COLO668 (cell line): ENCODE measurements at regions not wholly inside any gene's neighbourhood (a gene's known extent, or its start where the extent isn't known, plus 50 kb on each side); places are given as distances from the start of the nearest gene placed in this dataset.
"Not testable (repeated sequence)": the region's sequence is repeated elsewhere in the genome, so short reads cannot be mapped to it uniquely, and the experiment has no call there.

Source experiments
- DNase-seq: peaks from one replicate; lab custom pipeline; 2025; ENCODE audit not compliant: unreplicated experiment; lab: John Stamatoyannopoulos, UW

DNA sequence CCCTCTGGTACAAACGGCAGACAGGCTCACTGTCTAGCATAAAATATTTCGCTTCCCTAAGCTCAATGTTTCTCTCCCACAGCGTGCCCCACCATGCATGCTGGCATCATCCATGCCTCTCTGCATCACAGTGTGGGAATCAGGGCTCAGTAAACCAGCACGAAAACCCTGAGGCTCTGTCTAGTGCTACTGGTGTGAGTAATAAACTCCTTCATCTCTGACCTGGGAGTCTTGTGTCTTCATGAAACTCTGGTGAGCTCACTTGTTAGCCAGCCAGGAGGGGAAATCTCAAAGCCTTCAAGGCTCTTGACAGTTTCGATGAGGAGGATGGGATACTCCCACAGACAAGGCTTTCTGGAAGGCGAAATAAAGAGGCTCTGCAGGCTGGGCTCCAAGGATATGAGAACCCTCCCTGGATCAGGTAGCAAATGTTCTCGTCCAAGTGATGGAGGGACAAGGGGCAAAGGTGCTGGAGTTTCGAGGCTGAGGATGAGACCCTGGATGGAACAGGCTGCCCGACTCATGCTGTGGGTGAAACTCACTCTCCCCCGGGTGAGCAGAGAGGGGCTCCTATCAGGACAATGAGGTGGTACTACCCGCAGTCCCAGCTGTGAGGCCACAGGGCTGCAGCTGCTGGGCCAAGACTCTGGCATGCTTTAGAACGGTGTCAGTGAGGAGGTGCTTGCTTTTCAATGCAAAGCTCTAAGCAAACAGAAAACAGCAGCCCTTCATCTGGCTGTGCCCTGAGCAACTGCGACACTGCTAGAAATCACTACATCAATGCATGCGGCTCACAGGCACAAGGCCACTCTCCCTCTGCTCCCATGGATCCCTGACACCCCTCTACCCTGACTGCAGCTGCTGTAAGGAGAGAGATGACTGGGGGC lies 69.3 kb downstream of the SHANK2 start:
- no peak for DNase-seq

- no peak for DNase-seq
Observed at GRCh38 chr11:71181566-71181965, 70.8 kb downstream of the SHANK2 start.

DNA sequence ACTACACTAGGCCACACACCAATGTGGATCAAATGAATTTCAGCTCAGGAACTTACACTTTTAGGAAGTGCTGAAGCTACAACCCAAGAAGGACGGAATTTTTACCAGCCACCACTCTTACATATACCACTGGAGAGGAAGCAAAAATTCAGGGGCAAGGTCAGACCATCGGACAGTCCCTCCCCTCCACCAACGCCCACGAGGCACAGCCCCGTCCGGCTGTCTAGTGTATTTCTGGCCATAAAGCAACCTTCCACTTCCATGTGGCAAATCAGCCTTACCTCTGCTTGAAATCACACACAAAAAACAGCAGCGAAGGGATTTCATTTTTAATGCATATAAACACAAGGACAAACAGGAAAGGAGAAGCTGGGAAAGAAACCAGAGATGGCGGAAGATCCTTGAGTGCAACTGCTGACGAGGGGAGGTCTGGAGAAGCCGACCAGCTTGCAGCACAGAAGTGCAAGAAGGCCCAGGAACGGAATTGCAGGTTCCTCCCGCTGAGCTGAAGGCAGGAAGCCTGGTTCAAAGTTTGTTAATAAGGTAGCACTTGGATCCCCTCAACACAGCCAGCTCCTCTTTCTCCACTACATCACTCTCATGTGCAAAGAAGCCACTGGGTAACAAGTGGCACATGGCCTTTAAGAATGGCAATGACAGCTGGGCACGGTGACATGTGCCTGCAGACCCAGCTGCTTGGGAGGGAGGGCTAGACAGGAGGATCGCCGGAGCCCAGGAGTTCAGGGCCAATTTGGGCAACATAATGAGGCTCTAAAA lies 71.5 kb downstream of the SHANK2 start:
- no peak for DNase-seq

DNA sequence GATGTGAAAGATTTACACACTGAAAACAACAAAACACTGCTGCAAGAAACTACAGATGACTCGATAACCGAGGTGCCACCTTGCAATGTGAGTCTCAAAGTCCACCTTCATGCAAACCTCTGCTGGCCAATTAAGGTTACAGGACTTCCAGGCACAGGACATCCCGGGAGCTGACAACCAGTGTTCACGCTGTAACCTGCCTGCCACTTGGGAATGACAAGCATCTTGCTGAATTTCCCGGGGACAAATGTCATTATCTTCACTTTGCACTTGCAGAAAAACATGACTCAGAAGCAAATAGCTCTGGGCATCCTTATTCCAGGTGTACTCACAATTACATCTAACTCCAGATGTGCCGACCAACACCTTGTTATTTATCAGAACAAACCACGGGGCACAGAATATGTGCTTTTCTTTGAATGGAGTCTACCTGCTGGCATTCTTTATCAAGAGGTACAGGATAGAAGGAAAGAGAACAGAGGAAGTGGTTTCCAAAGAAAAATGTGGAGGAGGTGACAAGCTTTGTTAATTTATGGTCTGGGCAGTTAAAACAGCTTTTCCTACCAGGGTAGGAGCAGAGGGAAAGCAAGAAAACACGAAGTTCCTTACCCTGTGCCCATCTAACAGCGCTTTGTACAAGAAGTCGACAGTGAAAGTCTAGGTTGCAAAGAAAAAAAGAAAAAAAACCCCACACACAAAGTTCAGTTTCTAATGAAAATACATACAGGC lies 72.3 kb downstream of the SHANK2 start:
- DNase-seq = no peak

DNA sequence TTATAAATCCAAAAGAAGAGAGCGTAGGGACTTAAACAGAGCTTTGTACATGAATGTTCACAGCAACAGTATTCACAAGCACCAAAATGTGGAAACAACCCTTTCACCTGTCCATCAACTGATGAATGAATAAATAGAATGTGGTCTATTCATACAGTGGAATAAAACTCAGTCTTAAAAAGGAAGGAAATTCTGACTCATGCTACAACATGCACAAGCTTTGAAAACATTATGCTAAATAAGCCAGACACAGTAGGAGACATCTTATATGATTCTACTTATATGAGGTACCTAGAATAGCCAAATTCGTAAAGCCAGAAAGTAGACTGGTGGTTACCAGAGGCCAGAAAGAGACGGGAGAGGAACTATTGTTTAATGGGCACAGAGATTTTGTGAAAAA lies 74.3 kb downstream of the SHANK2 start:
- no peak for DNase-seq

DNA sequence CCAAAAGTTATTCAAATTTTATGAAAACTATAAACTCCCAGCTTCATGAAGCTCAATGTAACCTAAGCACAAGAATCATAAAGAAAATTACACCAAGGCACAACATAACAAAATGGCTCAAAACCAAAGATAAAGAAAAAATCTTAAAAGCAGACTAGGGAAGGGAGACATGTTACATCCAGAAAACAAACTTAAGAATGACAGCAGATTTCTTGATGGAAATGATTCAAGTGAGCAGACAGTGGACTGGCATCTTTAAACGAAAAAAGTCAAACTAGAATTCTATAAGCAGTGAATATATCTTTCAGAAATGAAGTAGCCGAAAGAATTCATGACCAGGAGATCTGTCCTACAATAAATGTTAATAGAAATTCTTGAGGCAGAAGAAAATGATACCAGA lies 75.6 kb downstream of the SHANK2 start:
- no peak for DNase-seq

GRCh38 chr11:71173709-71174108 lies 78.7 kb downstream of the SHANK2 start:
- DNase-seq = no peak

DNA sequence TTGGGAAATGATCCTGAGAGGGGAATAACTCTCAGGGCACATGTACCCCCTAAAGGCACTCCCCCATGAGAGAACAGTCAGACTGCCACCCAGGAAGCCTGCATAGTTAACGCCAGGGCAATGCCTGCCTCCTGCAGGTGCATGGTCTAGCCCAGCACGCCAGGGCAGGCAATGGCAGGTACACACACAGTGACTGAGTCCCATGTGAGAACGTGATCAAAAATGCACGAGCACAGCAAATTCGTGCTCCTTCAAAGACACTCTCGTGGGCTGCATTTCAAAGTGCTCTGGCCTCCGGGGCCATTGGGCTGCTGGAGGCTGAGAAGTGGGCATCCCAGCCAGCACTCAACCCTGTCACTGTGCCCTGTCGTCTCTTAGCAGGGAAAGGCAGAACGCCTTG lies 79.7 kb downstream of the SHANK2 start:
- DNase-seq = no peak

DNA sequence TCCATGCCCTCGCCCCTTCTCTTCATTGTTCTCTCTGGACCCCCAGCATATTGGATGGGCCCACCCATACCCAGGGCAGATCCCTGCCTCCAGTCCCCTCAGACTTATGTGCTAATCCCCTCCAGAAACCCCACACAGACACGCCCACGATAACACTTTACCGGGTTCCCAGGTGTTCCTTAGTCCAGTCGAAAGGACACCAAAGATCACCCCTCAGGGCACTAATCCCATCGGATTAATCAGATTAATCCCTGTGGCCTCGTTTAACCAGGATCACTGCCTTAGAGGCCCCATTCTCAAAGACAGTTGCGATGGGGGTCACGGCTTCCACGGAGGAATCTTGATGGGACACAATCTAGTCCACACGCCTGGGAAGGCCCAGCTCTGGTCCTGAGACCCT lies 80.8 kb downstream of the SHANK2 start:
- no peak for DNase-seq

- DNase-seq = no peak
Observed at GRCh38 chr11:71170624-71171423, 81.6 kb downstream of the SHANK2 start.

DNA sequence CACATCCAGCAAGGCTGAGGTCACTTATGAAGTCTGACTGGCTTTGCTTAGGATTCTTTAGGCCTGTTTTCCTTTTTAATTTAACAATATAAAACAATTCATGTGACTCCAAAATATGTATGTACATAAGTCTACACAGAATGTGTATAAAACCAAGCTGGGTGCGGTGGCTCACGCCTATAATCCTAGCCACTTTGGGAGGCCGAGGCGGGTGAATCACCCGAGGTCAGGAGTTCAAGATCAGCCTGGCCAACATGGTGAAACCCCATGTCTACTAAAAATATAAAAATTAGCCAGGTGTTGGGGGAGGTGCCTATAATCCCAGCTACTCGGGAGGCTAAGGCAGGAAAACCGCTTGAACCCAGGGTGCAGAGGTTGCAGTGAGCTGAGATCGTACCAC lies 83.1 kb downstream of the SHANK2 start:
- DNase-seq = no peak

GRCh38 chr11:71167814-71168213 lies 84.6 kb downstream of the SHANK2 start:
- not testable (repeated sequence) for DNase-seq

DNA sequence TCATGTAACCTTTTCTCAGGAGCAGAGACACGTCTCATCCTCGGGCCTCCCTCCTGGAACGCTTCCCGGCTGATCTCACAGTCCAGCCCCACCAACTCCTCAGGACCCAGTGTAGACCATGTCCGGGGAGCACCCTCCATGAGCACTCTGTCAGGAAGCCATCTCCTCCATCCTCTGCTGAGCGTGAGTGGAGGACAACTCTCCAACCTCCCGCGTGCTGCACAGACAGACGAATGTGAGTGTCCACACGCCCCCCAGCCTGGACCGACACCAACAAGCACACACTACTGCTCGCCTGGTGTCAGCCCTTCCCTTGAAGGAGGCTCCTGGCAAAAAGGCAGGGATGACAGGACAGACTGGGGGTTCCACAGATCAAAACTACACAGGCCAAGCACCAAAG lies 86.6 kb downstream of the SHANK2 start:
- no peak for DNase-seq

DNA sequence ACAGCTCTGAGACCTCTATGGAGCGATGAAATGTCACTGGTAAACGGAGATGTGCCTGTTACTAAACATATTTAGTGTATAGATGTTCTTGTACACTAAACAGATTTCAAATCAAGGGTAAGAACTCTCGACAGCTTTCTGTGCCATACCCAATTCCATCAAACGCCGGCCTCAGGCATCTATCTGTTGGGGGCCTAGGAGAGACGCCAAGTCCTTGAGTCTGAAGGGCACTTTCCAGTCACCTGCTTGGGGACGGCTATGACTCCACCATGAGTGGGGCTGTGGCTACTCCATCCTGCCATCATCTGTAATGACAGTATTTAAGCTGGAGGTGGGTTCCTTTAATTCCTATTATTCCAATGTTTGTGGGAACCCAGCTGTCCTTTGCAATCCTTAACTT lies 87.8 kb downstream of the SHANK2 start:
- DNase-seq = no peak

DNA sequence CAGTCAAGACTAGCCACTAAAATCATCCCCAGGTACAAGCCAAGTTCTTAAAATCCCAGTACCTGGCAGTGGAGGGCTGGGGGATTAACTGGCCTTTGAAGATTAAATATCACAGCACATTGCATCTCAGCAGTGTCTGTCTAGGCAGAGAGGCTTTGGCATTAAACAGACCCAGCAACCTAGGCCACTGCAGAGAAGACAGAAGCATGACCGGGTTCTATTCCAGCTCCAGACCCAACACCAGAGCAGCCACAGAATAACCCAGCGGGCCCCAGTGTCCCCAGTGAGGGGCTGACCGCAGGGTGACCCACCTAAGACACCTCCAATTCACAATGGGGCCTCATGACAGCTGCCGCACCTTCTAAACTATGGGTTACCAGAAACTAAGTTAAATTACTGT lies 88.2 kb downstream of the SHANK2 start:
- DNase-seq = no peak

DNA sequence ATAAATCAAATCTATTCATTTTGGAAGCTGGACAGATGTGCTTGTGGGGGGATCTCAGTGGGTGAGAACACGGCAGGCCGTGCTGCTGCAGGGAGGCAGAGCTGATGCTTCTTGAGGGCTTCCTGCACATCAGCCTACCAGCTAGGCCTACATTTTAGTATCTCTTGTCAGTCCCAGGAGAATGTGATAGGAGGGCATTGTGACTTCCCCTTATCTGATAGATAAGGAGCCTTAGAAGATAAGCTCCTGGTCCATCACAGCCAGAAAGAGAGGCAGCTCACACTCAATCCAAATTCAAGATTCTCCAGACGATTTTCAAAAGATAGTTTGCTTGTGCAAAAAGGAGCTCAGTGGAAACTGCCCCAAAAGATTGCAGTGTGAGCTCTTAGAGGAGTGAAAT lies 89.0 kb downstream of the SHANK2 start:
- no peak for DNase-seq

GRCh38 chr11:71158936-71159335 lies 93.4 kb downstream of the SHANK2 start:
- no peak for DNase-seq

GRCh38 chr11:71157676-71158075 lies 94.7 kb downstream of the SHANK2 start:
- DNase-seq = not testable (repeated sequence)

DNA sequence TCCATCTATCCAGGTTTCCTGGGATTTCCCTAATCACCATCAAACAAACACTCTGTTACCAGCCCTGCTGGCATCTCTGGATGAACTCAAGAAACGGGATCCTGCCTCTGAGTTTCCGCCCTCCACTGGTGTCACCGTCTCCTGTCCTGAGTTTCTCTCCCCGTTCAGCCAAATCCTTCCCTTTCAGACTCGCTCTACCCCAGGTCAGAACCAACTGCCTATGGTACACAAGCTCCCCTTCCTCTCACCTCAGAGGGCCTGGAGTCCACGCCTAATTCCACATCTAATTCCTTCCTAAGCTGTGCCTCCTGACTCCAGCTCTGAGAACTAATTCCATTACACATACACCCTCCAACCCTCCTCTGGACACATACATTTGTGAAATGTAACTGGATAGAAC lies 96.1 kb downstream of the SHANK2 start:
- DNase-seq = no peak

DNA sequence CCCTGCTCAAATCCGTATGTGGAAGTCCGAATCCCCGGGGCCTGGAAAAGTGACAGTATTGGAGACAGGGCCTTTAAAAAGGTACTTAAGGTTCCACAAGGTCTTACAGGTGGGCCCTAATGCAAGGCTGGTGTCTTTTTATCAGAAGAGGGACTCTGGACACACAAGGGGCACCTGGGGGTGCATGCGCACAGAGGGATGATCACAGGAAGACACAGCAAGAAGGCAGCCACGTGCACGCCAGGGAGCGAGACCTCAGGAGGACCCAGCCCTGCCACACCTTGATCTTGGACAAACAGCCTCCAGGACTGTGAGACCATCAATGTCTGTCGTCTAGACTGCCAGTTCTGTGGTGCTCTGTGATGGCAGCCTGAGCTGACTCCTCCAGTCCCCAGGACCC lies 96.5 kb downstream of the SHANK2 start:
- no peak for DNase-seq

DNA sequence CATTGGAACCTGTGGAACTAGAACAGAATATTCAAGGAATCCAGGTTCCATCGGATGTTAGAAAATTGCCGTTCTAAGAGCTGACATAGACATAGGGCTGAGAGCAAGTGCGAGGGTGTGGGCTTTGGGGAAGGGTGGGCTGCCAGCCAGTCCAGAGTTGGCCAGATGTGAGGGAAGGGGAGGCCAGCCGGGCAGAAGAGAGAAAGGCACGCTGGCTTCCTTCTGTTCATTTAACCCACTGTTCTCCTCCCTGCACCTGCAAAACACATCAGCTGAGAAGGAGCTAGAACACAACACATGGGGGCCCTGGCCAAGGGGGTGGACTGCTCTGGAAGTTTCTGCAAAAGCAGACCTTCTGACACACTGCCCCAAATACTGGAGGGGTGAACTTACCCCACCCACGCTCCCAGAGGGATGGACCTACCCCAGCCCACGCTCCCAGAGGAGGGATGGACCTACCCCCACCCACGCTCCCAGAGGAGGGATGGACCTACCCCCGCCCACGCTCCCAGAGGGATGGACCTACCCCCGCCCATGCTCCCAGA lies 98.0 kb downstream of the SHANK2 start:
- no peak for DNase-seq
